MCF 10A (cell line): ENCODE measurements at regions not wholly inside any gene's neighbourhood (a gene's known extent, or its start where the extent isn't known, plus 50 kb on each side); places are given as distances from the start of the nearest gene placed in this dataset.

Experiments
- BruUV-seq: library from RNA; stranded (reverse); fragments of 400-500 nt; replicated peaks from 2 replicates; lab custom pipeline; 2021; lab: Mats Ljungman, UMichigan
- CTCF ChIA-PET: fragments of 300-600 bp; sonication (Branson Sonifier 250); formaldehyde crosslinking; extraction: SDS; loops from one replicate; lab custom pipeline; 2021; ENCODE audit warnings: antibody characterized with exemption, inconsistent platforms; lab: Yijun Ruan, JAX
- POLR2A ChIA-PET: fragments of 300-600, 350-650 bp; sonication (Branson Sonifier 250); formaldehyde crosslinking; extraction: SDS; loops from one replicate; lab custom pipeline; 2020; ENCODE audit warnings: antibody characterized with exemption, inconsistent platforms; lab: Yijun Ruan, JAX
- DNase-seq: peaks from one replicate; pipeline ENCODE4 v3.0.0-alpha.2; 2018; ENCODE audit not compliant: unreplicated experiment
- H3K27ac Mint-ChIP-seq: one replicate; pipeline ENCODE4 v1.8.0; 2022; ENCODE audit warnings: mild to moderate bottlenecking, low read depth, mixed read lengths; ENCODE audit not compliant: unreplicated experiment
- H3K27me3 Mint-ChIP-seq: one replicate; pipeline ENCODE4 v1.8.0; 2022; ENCODE audit warnings: mixed read lengths; ENCODE audit not compliant: insufficient read depth, unreplicated experiment
- H3K36me3 Mint-ChIP-seq: one replicate; pipeline ENCODE4 v1.8.0; 2022; ENCODE audit warnings: mild to moderate bottlenecking, moderate library complexity, mixed read lengths; ENCODE audit not compliant: insufficient read depth, unreplicated experiment
- H3K4me1 Mint-ChIP-seq: one replicate; pipeline ENCODE4 v1.8.0; 2022; ENCODE audit warnings: mixed read lengths; ENCODE audit not compliant: insufficient read depth, unreplicated experiment
- H3K4me3 Mint-ChIP-seq: one replicate; pipeline ENCODE4 v1.8.0; 2022; ENCODE audit warnings: mild to moderate bottlenecking, moderate library complexity, mixed read lengths; ENCODE audit not compliant: unreplicated experiment
- H3K9me3 Mint-ChIP-seq: one replicate; pipeline ENCODE4 v1.8.0; 2022; ENCODE audit warnings: mixed read lengths; ENCODE audit not compliant: unreplicated experiment
- CTCF ChIP-seq: fragments of 200-600 bp; IDR thresholded peaks from one replicate; pipeline ENCODE4 v1.8.0; 2022; ENCODE audit warnings: antibody characterized with exemption, mild to moderate bottlenecking; ENCODE audit not compliant: unreplicated experiment
- intact Hi-C: fragments of 100-400 bp; cut with micrococcal nuclease; formaldehyde crosslinking; loops from 2 replicates; pipeline ENCODE4 v1.14.1; 2022

- CTCF ChIA-PET: no interaction called here
- no peak for DNase-seq
- no TSS peak for BruUV-seq
- Mint-ChIP-seq H3K9me3 (no peaks in the 10 kb centered on the region), H3K36me3 (no peaks in the 10 kb centered on the region), H3K27me3 (no peaks in the 10 kb centered on the region), H3K27ac (no peak overlapping the region), H3K4me3 (no peak overlapping the region), H3K4me1 (no peaks in the 10 kb centered on the region)
- intact Hi-C loops: no loop called here
- POLR2A ChIA-PET: interaction anchor here (0.6 kb wide), 1 partner anchor 148 kb away, joined by 3 read pairs; no protein-coding TSS in a partner anchor
- no peak for TF ChIP-seq CTCF
Measured at GRCh38 chr11:24064309-24064903, 432.4 kb upstream of the LUZP2 start.

- no peaks in the 10 kb centered on the region for H3K36me3 Mint-ChIP-seq
- no peaks in the 10 kb centered on the region for H3K27me3 Mint-ChIP-seq
- intact Hi-C loops: no loop called here
- H3K4me1 Mint-ChIP-seq: no peaks in the 10 kb centered on the region
- no peak overlapping the region for H3K4me3 Mint-ChIP-seq
- no peak for DNase-seq
- no peak for TF ChIP-seq CTCF
- no peak overlapping the region for H3K27ac Mint-ChIP-seq
- CTCF ChIA-PET: no interaction called here
- POLR2A ChIA-PET: interaction anchor here (1.0 kb wide), 1 partner anchor 9 kb away, joined by 3 read pairs; no protein-coding TSS in a partner anchor
- no TSS peak for BruUV-seq
- no peaks in the 10 kb centered on the region for H3K9me3 Mint-ChIP-seq
Measured at GRCh38 chr11:24068197-24068596, 428.7 kb upstream of the LUZP2 start.

- no peaks in the 10 kb centered on the region for H3K9me3 Mint-ChIP-seq
- no peak overlapping the region for H3K27ac Mint-ChIP-seq
- no peak for DNase-seq
- no peak overlapping the region for H3K4me3 Mint-ChIP-seq
- no peaks in the 10 kb centered on the region for H3K27me3 Mint-ChIP-seq
- H3K4me1 Mint-ChIP-seq: no peaks in the 10 kb centered on the region
- no peak for TF ChIP-seq CTCF
- intact Hi-C loops: no loop called here
- H3K36me3 Mint-ChIP-seq: peaks cover 6% of the 10 kb centered on the region
- BruUV-seq: no TSS peak
- POLR2A ChIA-PET: no interaction called here
- CTCF ChIA-PET: no interaction called here
Measured at GRCh38 chr11:24070435-24070834, 426.4 kb upstream of the LUZP2 start.

GRCh38 chr11:24078018-24078417 is 418.8 kb upstream of the LUZP2 start:
- BruUV-seq: no TSS peak
- H3K9me3 Mint-ChIP-seq: no peaks in the 10 kb centered on the region
- peaks cover 6% of the 10 kb centered on the region for H3K36me3 Mint-ChIP-seq
- ChIA-PET CTCF (interaction anchor here (0.6 kb wide), 1 partner anchor 172 kb away, joined by 3 read pairs; no protein-coding TSS in a partner anchor), POLR2A (no interaction called here)
- no peaks in the 10 kb centered on the region for H3K27me3 Mint-ChIP-seq
- no peak overlapping the region for H3K4me3 Mint-ChIP-seq
- DNase-seq: no peak
- intact Hi-C loops: no loop called here
- no peak overlapping the region for H3K27ac Mint-ChIP-seq
- no peaks in the 10 kb centered on the region for H3K4me1 Mint-ChIP-seq
- TF ChIP-seq CTCF: no peak
